ENCODE measurements at regions not wholly inside any gene's neighbourhood (a gene's known extent, or its start where the extent isn't known, plus 50 kb on each side); places are given as distances from the start of the nearest gene placed in this dataset.

- Histone ChIP-seq H3K27me3 (ENCODE audit: control insufficient read depth in 1 of 2, insufficient read depth in 2 of 2, low read length in 1 of 2) (no peaks in the 10 kb centered on the region), H3K4me1 (ENCODE audit: control insufficient read depth in 1 of 2, insufficient read depth in 2 of 2, low read length in 2 of 2) (no peaks in the 10 kb centered on the region), H3K36me3 (ENCODE audit: control insufficient read depth in 1 of 2, insufficient read depth in 2 of 2, low read length in 1 of 2) (no peaks in the 10 kb centered on the region), H3K27ac (ENCODE audit: low read depth in 1 of 2, low read length in 2 of 2) (no peak overlapping the region), H3K9me3 (ENCODE audit: control insufficient read depth, low read length) (no peaks in the 10 kb centered on the region), H3K4me3 (ENCODE audit: low read length in 2 of 2) (no peak overlapping the region)
- ATAC-seq (ENCODE audit: low FRiP score) (no peak), DNase-seq (no peak)
- intact Hi-C loops (cut with DNase I): loop anchor here in 1 of 2 donors (5.0 kb wide), 1 partner anchor 1019 kb away; the partner anchor contains the start of gene MMADHC
Observed at GRCh38 chr2:150606380-150607060, 119.1 kb upstream of the RND3 start.

GRCh38 chr2:150605664-150606063, 118.2 kb upstream of the RND3 start:
- intact Hi-C loops (cut with DNase I): loop anchor here in 1 of 2 donors (5.0 kb wide), 1 partner anchor 1018 kb away; the partner anchor contains the start of gene MMADHC
- Histone ChIP-seq H3K4me1 (ENCODE audit: control insufficient read depth in 1 of 2, insufficient read depth in 2 of 2, low read length in 2 of 2) (peaks cover 0 to 3% of the 10 kb centered on the region in 2 donors), H3K36me3 (ENCODE audit: control insufficient read depth in 1 of 2, insufficient read depth in 2 of 2, low read length in 1 of 2) (no peaks in the 10 kb centered on the region), H3K27me3 (ENCODE audit: control insufficient read depth in 1 of 2, insufficient read depth in 2 of 2, low read length in 1 of 2) (no peaks in the 10 kb centered on the region), H3K27ac (ENCODE audit: low read depth in 1 of 2, low read length in 2 of 2) (no peak overlapping the region), H3K9me3 (ENCODE audit: control insufficient read depth, low read length) (no peaks in the 10 kb centered on the region), H3K4me3 (ENCODE audit: low read length in 2 of 2) (no peak overlapping the region)
- DNase-seq: no peak
- 96 to 98% methylated on average over 3 of the region's 3 CpGs for WGBS, 2 donors
- no peak for ATAC-seq (ENCODE audit: low FRiP score)

- H3K27ac ChIP-seq (ENCODE audit: low read depth in 1 of 2, low read length in 2 of 2): no peak overlapping the region
- DNase-seq: no peak
- WGBS, 2 donors: 11 to 15% methylated on average over 6 of the region's 6 CpGs
Observed at GRCh38 chr2:150601280-150602038, 114.0 kb upstream of the RND3 start.

GRCh38 chr2:150599889-150600288, 112.4 kb upstream of the RND3 start:
- H3K27ac ChIP-seq (ENCODE audit: low read depth in 1 of 2, low read length in 2 of 2): no peak overlapping the region
- H3K4me3 ChIP-seq (ENCODE audit: low read length in 2 of 2): no peak overlapping the region
- H3K36me3 ChIP-seq (ENCODE audit: control insufficient read depth in 1 of 2, insufficient read depth in 2 of 2, low read length in 1 of 2): no peaks in the 10 kb centered on the region
- H3K27me3 ChIP-seq (ENCODE audit: control insufficient read depth in 1 of 2, insufficient read depth in 2 of 2, low read length in 1 of 2): no peaks in the 10 kb centered on the region
- intact Hi-C loops (cut with DNase I): no loop called here
- DNase-seq (no peak), ATAC-seq (ENCODE audit: low FRiP score) (no peak)
- H3K4me1 ChIP-seq (ENCODE audit: control insufficient read depth in 1 of 2, insufficient read depth in 2 of 2, low read length in 2 of 2): peaks cover 0 to 4% of the 10 kb centered on the region in 2 donors
- no peaks in the 10 kb centered on the region for H3K9me3 ChIP-seq (ENCODE audit: control insufficient read depth, low read length)

More at GRCh38 chr2:150601280-150602038, 114.0 kb upstream of the RND3 start:
- H3K4me1 ChIP-seq (ENCODE audit: control insufficient read depth in 1 of 2, insufficient read depth in 2 of 2, low read length in 2 of 2): peaks cover 0 to 4% of the 10 kb centered on the region in 2 donors
- H3K4me3 ChIP-seq (ENCODE audit: low read length in 2 of 2): peak overlapping the region in 1 of 2 donors; percentile 26
- H3K36me3 ChIP-seq (ENCODE audit: control insufficient read depth in 1 of 2, insufficient read depth in 2 of 2, low read length in 1 of 2): no peaks in the 10 kb centered on the region
- no peak for ATAC-seq (ENCODE audit: low FRiP score)
- intact Hi-C loops (cut with DNase I): no loop called here
- H3K9me3 ChIP-seq (ENCODE audit: control insufficient read depth, low read length): no peaks in the 10 kb centered on the region
- no peaks in the 10 kb centered on the region for H3K27me3 ChIP-seq (ENCODE audit: control insufficient read depth in 1 of 2, insufficient read depth in 2 of 2, low read length in 1 of 2)

- Histone ChIP-seq H3K27ac (ENCODE audit: low read depth in 1 of 2, low read length in 2 of 2) (no peak overlapping the region), H3K9me3 (ENCODE audit: control insufficient read depth, low read length) (no peaks in the 10 kb centered on the region), H3K27me3 (ENCODE audit: control insufficient read depth in 1 of 2, insufficient read depth in 2 of 2, low read length in 1 of 2) (no peaks in the 10 kb centered on the region), H3K4me3 (ENCODE audit: low read length in 2 of 2) (no peak overlapping the region), H3K36me3 (ENCODE audit: control insufficient read depth in 1 of 2, insufficient read depth in 2 of 2, low read length in 1 of 2) (no peaks in the 10 kb centered on the region), H3K4me1 (ENCODE audit: control insufficient read depth in 1 of 2, insufficient read depth in 2 of 2, low read length in 2 of 2) (peaks cover 0 to 4% of the 10 kb centered on the region in 2 donors)
- DNase-seq: no peak
- WGBS, 2 donors: 40 to 42% methylated on average over 2 of the region's 2 CpGs
- ATAC-seq (ENCODE audit: low FRiP score): no peak
- intact Hi-C loops (cut with DNase I): no loop called here
Observed at GRCh38 chr2:150598383-150598782, 110.9 kb upstream of the RND3 start.

GRCh38 chr2:150595803-150596470, 108.5 kb upstream of the RND3 start:
- intact Hi-C loops (cut with DNase I): no loop called here
- Histone ChIP-seq H3K4me3 (ENCODE audit: low read length in 2 of 2) (no peak overlapping the region), H3K27me3 (ENCODE audit: control insufficient read depth in 1 of 2, insufficient read depth in 2 of 2, low read length in 1 of 2) (no peaks in the 10 kb centered on the region), H3K27ac (ENCODE audit: low read depth in 1 of 2, low read length in 2 of 2) (no peak overlapping the region), H3K4me1 (ENCODE audit: control insufficient read depth in 1 of 2, insufficient read depth in 2 of 2, low read length in 2 of 2) (peaks cover 2 to 3% of the 10 kb centered on the region in 2 donors), H3K9me3 (ENCODE audit: control insufficient read depth, low read length) (no peaks in the 10 kb centered on the region), H3K36me3 (ENCODE audit: control insufficient read depth in 1 of 2, insufficient read depth in 2 of 2, low read length in 1 of 2) (no peaks in the 10 kb centered on the region)
- DNase-seq (no peak), ATAC-seq (ENCODE audit: low FRiP score) (no peak)
- 55 to 60% methylated on average over 4 of the region's 4 CpGs for WGBS, 2 donors

- intact Hi-C loops (cut with DNase I): no loop called here
- no peak for ATAC-seq (ENCODE audit: low FRiP score)
- 97 to 98% methylated on average over 5 of the region's 5 CpGs for WGBS, 2 donors
- no peaks in the 10 kb centered on the region for H3K9me3 ChIP-seq (ENCODE audit: control insufficient read depth, low read length)
- no peak for DNase-seq
- peaks cover 0 to 2% of the 10 kb centered on the region in 2 donors for H3K4me1 ChIP-seq (ENCODE audit: control insufficient read depth in 1 of 2, insufficient read depth in 2 of 2, low read length in 2 of 2)
- no peaks in the 10 kb centered on the region for H3K27me3 ChIP-seq (ENCODE audit: control insufficient read depth in 1 of 2, insufficient read depth in 2 of 2, low read length in 1 of 2)
- no peaks in the 10 kb centered on the region for H3K36me3 ChIP-seq (ENCODE audit: control insufficient read depth in 1 of 2, insufficient read depth in 2 of 2, low read length in 1 of 2)
- H3K27ac ChIP-seq (ENCODE audit: low read depth in 1 of 2, low read length in 2 of 2): no peak overlapping the region
- H3K4me3 ChIP-seq (ENCODE audit: low read length in 2 of 2): no peak overlapping the region
Observed at GRCh38 chr2:150594299-150594698, 106.8 kb upstream of the RND3 start.

- no peak for DNase-seq
- 89% methylated on average over 6 of the region's 6 CpGs for WGBS, 2 donors
- intact Hi-C loops (cut with DNase I): no loop called here
Observed at GRCh38 chr2:150591496-150592285, 104.2 kb upstream of the RND3 start.

More at GRCh38 chr2:150591496-150592285, 104.2 kb upstream of the RND3 start:
- no peaks in the 10 kb centered on the region for H3K36me3 ChIP-seq (ENCODE audit: control insufficient read depth in 1 of 2, insufficient read depth in 2 of 2, low read length in 1 of 2)
- no peak for ATAC-seq (ENCODE audit: low FRiP score)
- peaks cover 2 to 3% of the 10 kb centered on the region in 2 donors for H3K4me1 ChIP-seq (ENCODE audit: control insufficient read depth in 1 of 2, insufficient read depth in 2 of 2, low read length in 2 of 2)
- no peak overlapping the region for H3K4me3 ChIP-seq (ENCODE audit: low read length in 2 of 2)
- H3K27me3 ChIP-seq (ENCODE audit: control insufficient read depth in 1 of 2, insufficient read depth in 2 of 2, low read length in 1 of 2): no peaks in the 10 kb centered on the region
- H3K9me3 ChIP-seq (ENCODE audit: control insufficient read depth, low read length): no peaks in the 10 kb centered on the region
- no peak overlapping the region for H3K27ac ChIP-seq (ENCODE audit: low read depth in 1 of 2, low read length in 2 of 2)

All from aorta (tissue), 5 donors.